ENCODE measurements at regions not wholly inside any gene's neighbourhood (a gene's known extent, or its start where the extent isn't known, plus 50 kb on each side); places are given as distances from the start of the nearest gene placed in this dataset.
A peak's percentile ranks its signal among the peaks of the same experiment; 100 is the strongest.

- peaks cover 0 to 6% (median 1%) of the 10 kb centered on the region in 12 donors for H3K9me3 ChIP-seq
- ATAC-seq (no peak), DNase-seq (no peak)
These were observed 154.5 kb downstream of the OAT start for GRCh38 chr10:124264271-124264670.

GRCh38 chr10:124263726-124264125 is 155.0 kb downstream of the OAT start:
- ATAC-seq (no peak), DNase-seq (no peak)
- peaks cover 0 to 10% (median 1%) of the 10 kb centered on the region in 12 donors for H3K9me3 ChIP-seq
- H3K27ac ChIP-seq: no peak overlapping the region
- no peak for TF ChIP-seq POLR2A (IDR thresholded peaks at IDR 0.05)
- TF ChIP-seq, protein P1, sequence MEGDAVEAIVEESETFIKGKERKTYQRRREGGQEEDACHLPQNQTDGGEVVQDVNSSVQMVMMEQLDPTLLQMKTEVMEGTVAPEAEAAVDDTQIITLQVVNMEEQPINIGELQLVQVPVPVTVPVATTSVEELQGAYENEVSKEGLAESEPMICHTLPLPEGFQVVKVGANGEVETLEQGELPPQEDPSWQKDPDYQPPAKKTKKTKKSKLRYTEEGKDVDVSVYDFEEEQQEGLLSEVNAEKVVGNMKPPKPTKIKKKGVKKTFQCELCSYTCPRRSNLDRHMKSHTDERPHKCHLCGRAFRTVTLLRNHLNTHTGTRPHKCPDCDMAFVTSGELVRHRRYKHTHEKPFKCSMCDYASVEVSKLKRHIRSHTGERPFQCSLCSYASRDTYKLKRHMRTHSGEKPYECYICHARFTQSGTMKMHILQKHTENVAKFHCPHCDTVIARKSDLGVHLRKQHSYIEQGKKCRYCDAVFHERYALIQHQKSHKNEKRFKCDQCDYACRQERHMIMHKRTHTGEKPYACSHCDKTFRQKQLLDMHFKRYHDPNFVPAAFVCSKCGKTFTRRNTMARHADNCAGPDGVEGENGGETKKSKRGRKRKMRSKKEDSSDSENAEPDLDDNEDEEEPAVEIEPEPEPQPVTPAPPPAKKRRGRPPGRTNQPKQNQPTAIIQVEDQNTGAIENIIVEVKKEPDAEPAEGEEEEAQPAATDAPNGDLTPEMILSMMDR (IDR thresholded peaks at IDR 0.05): no peak
- peaks cover 0 to 14% (median 0%) of the 10 kb centered on the region in 12 donors for H3K4me1 ChIP-seq
- H3K27me3 ChIP-seq: no peaks in the 10 kb centered on the region
- no peak overlapping the region for H3K4me3 ChIP-seq
- WGBS, 4 donors: 79 to 90% (median 86%) methylated on average over 5 of the region's 5 CpGs
- intact Hi-C loops (cut with DNase I): loop anchor here (1.0 to 10.0 kb wide), 8 partner anchors 111 to 271 kb away; no protein-coding TSS in a partner anchor
- no peaks in the 10 kb centered on the region for H3K36me3 ChIP-seq

More at GRCh38 chr10:124264271-124264670, 154.5 kb downstream of the OAT start:
- TF ChIP-seq, protein P1 (IDR thresholded peaks at IDR 0.05): no peak
- no peak for TF ChIP-seq POLR2A (IDR thresholded peaks at IDR 0.05)
- H3K27me3 ChIP-seq: no peaks in the 10 kb centered on the region
- 84 to 93% (median 92%) methylated on average over 7 of the region's 7 CpGs for whole genome bisulfite sequencing, 4 donors
- peaks cover 0 to 14% (median 0%) of the 10 kb centered on the region in 12 donors for H3K4me1 ChIP-seq
- H3K36me3 ChIP-seq: no peaks in the 10 kb centered on the region
- H3K27ac ChIP-seq: no peak overlapping the region
- intact Hi-C loops (cut with DNase I): loop anchor here in 9 of 10 donors (5.0 to 10.0 kb wide), 7 partner anchors 111 to 272 kb away; no protein-coding TSS in a partner anchor
- no peak overlapping the region for H3K4me3 ChIP-seq

DNA sequence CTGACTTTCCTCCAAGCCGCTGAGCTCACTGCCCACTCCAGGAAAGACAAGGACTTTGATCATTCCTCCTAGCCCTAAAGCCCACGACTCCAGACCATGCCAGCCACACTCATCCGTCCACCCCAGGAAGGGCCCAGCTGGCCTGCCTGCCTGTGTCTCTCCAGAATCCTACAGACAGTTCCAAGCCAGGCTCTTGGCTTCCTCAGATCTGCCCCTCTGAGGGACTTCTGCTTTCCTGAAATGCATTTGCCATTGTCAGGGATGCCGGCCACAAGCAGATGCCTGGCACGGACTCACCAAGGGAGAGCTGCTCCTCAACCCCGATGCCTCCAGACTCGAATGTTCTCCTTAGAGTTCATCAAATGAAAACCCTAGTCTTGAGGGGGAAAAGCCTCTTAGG is 155.8 kb downstream of the OAT start:
- no peak for TF ChIP-seq POLR2A (IDR thresholded peaks at IDR 0.05)
- TF ChIP-seq, protein P1 (IDR thresholded peaks at IDR 0.05): no peak
- Histone ChIP-seq H3K9me3 (peaks cover 0 to 12% (median 1%) of the 10 kb centered on the region in 12 donors), H3K4me3 (no peak overlapping the region), H3K4me1 (peaks cover 0 to 14% (median 0%) of the 10 kb centered on the region in 12 donors), H3K36me3 (no peaks in the 10 kb centered on the region), H3K27me3 (no peaks in the 10 kb centered on the region), H3K27ac (no peak overlapping the region)
- ATAC-seq (no peak), DNase-seq (peak in 1 of 5 donors; percentile 36)
- WGBS, 4 donors: 82 to 86% (median 85%) methylated on average over 7 of the region's 7 CpGs
- intact Hi-C loops (cut with DNase I): loop anchor here (1.0 to 10.0 kb wide), 8 partner anchors 112 to 271 kb away; no protein-coding TSS in a partner anchor

GRCh38 chr10:124262234-124262865 is 156.4 kb downstream of the OAT start:
- Histone ChIP-seq H3K27ac (no peak overlapping the region), H3K9me3 (peaks cover 0 to 12% (median 1%) of the 10 kb centered on the region in 12 donors), H3K4me1 (peaks cover 0 to 10% (median 0%) of the 10 kb centered on the region in 12 donors), H3K4me3 (no peak overlapping the region), H3K36me3 (no peaks in the 10 kb centered on the region), H3K27me3 (no peaks in the 10 kb centered on the region)
- DNase-seq: no peak
- no peak for TF ChIP-seq POLR2A (IDR thresholded peaks at IDR 0.05)
- TF ChIP-seq, protein P1 (IDR thresholded peaks at IDR 0.05): peak in 9 of 12 donors; percentile 6 to 47 (median 32)
- ATAC-seq: peak in 2 of 4 donors; percentile 14 to 44
- intact Hi-C loops (cut with DNase I): loop anchor here in 9 of 10 donors (1.0 to 10.0 kb wide), 8 partner anchors 112 to 270 kb away; no protein-coding TSS in a partner anchor
- WGBS, 4 donors: 83 to 85% (median 84%) methylated on average over 9 to 11 of the region's 11 CpGs
